HFFc6 (cell line): ENCODE measurements at regions not wholly inside any gene's neighbourhood (a gene's known extent, or its start where the extent isn't known, plus 50 kb on each side); places are given as distances from the start of the nearest gene placed in this dataset.
A peak's percentile ranks its signal among the peaks of the same experiment; 100 is the strongest.

ENCODE experiments used
- DNase-seq: peaks from one replicate; pipeline ENCODE4 v3.0.0-alpha.2; 2018
- H3K27ac Mint-ChIP-seq: 2 replicates; pipeline ENCODE4 v1.8.0; 2020; ENCODE audit warnings: mild to moderate bottlenecking, mixed read lengths
- H3K27me3 Mint-ChIP-seq: 2 replicates; pipeline ENCODE4 v1.8.0; 2021; ENCODE audit warnings: mild to moderate bottlenecking, moderate library complexity, mixed read lengths; ENCODE audit not compliant: insufficient read depth
- H3K36me3 Mint-ChIP-seq: 2 replicates; pipeline ENCODE4 v1.8.0; 2021; ENCODE audit warnings: low read depth, mixed read lengths
- H3K4me1 Mint-ChIP-seq: 2 replicates; pipeline ENCODE4 v1.8.0; 2020; ENCODE audit warnings: low read depth, mixed read lengths
- H3K4me3 Mint-ChIP-seq: 2 replicates; pipeline ENCODE4 v1.8.0; 2020; ENCODE audit warnings: mild to moderate bottlenecking, moderate library complexity, mixed read lengths
- H3K9me3 Mint-ChIP-seq: 2 replicates; pipeline ENCODE4 v1.8.0; 2020; ENCODE audit warnings: mild to moderate bottlenecking, mixed read lengths
- CTCF ChIP-seq: fragments of 200-600 bp; sonication (generic); IDR thresholded peaks from 2 replicates; pipeline ENCODE4 v1.5.0; 2021; ENCODE audit warnings: antibody characterized with exemption, mild to moderate bottlenecking

GRCh38 chr19:23817519-23817918 lies 58.8 kb upstream of the ZNF681 start:
- H3K27ac Mint-ChIP-seq = no peak overlapping the region
- TF ChIP-seq CTCF = peak; percentile 68
- H3K27me3 Mint-ChIP-seq = peaks cover 1% of the 10 kb centered on the region; the same call in 1 of the 2 replicates
- peaks cover 4% of the 10 kb centered on the region; the same call in 1 of the 2 replicates for H3K36me3 Mint-ChIP-seq
- H3K4me3 Mint-ChIP-seq = no peak overlapping the region
- peak; percentile 4 for DNase-seq
- no peaks in the 10 kb centered on the region for H3K4me1 Mint-ChIP-seq
- peaks cover 46% of the 10 kb centered on the region for H3K9me3 Mint-ChIP-seq

GRCh38 chr19:23810496-23810895 lies 51.8 kb upstream of the ZNF681 start:
- Mint-ChIP-seq H3K36me3 (peaks cover 5% of the 10 kb centered on the region; the same call in 1 of the 2 replicates), H3K9me3 (peaks cover 26% of the 10 kb centered on the region; the same call in 1 of the 2 replicates), H3K27me3 (peaks cover 2% of the 10 kb centered on the region), H3K4me3 (no peak overlapping the region), H3K4me1 (peaks cover 5% of the 10 kb centered on the region; the same call in 1 of the 2 replicates), H3K27ac (no peak overlapping the region; the same call in 1 of the 2 replicates)
- DNase-seq = no peak
- no peak for TF ChIP-seq CTCF
